ENCODE measurements at regions not wholly inside any gene's neighbourhood (a gene's known extent, or its start where the extent isn't known, plus 50 kb on each side); places are given as distances from the start of the nearest gene placed in this dataset.

DNA sequence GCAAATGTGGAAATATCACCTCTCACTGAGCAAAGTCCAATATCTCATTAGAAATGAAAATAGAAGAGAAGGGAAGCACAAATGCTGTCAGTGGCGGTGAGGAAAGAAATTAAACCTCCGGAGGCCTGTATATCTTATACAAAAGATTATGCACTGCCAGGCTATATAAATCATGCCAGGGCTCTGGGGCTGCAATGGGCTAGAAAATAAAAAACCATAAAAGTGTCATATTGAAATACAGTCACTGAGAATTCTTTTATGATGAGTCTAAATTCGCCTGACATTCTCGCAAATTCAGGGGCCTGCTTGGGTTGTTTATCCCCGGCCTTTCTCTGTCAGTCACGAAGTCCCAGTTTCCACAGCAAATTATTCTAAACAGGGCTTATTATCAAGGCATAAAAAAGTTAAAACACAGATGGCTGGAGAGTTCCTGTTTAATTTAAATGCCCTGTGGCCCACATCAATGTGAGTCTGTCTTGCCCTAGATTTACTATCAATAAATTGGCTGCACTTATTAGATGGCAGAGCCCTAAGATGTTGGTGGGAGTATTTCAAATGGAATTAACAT is 193.8 kb downstream of the SNX10 start:
- DNase-seq (ENCODE audit: low read depth in 4 of 4, low spot score in 3 of 4) = no peak

DNA sequence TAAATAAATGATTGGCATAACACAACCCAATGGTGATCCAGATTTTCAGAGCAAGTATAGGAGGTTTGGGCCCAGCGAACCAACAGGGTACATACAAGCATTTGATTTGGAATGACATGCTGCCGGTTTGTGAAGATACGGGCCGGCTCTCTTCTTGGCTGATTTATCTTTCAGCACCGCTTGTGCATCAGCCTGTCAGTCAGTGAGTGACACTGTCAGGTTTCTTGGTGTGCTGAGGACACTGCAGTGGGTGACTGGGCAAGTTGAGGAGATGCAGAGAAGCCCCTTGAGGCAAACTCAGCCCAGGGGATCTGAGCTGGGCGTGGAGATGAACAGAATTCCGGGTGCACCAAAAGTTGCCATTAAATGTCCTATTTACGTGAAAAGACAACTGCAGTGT is 194.5 kb downstream of the SNX10 start:
- no peak for DNase-seq (ENCODE audit: low read depth in 4 of 4, low spot score in 3 of 4)

DNA sequence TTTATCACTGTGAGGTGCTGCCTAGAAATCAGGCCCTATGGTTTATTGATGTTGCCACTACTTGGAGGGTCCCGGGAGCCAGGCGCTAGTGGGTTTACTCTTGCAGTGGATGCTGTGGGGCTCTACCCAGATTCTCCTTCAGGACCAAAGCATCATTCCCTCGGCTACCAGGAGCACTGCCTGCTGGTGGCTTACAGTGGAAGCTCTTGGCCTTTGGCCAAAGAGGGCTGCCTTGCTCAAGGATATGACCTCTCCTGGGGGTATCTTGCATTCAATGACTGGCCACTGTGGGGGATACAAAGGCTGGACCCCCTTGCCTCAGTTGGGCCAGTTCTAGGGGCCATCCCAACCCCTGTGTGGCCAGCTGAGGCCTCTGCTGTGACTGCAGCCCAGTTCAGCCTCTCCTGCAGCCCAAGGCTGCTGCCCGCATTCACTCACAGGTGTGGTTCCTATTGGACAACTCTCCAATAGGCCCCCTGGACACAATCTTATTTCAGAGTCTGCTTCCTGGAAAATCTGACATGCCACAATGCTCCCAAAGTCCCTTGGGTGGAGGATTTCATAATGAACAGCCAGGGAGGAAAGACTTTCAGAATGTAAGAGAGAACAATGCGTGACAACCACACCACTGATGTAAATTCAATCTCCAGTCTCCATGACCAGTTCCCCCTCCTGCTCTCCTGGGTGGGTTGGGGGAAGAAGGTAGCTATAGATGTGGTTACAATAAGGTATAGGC is 196.3 kb downstream of the SNX10 start:
- DNase-seq (ENCODE audit: low read depth in 4 of 4, low spot score in 3 of 4) = no peak

DNA sequence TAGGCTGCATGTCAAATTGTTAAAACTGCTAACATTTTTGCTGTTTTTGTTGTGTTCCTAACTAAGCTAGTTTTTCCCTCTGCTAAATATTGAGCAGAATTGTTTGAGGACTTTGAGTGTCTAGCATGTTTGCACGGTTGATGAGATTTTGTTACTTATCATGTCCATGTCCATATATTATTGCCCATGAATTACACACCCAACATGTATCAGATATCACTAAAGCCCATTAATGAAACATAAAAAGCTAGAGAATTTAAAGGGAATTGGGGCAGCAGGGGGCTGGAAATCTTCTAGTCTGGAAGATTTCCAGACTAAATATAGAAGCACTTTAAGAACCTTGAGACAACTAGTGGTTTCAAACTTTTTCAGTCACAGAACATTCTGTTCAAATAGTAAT is 197.7 kb downstream of the SNX10 start:
- DNase-seq (ENCODE audit: low read depth in 4 of 4, low spot score in 3 of 4) = no peak

DNA sequence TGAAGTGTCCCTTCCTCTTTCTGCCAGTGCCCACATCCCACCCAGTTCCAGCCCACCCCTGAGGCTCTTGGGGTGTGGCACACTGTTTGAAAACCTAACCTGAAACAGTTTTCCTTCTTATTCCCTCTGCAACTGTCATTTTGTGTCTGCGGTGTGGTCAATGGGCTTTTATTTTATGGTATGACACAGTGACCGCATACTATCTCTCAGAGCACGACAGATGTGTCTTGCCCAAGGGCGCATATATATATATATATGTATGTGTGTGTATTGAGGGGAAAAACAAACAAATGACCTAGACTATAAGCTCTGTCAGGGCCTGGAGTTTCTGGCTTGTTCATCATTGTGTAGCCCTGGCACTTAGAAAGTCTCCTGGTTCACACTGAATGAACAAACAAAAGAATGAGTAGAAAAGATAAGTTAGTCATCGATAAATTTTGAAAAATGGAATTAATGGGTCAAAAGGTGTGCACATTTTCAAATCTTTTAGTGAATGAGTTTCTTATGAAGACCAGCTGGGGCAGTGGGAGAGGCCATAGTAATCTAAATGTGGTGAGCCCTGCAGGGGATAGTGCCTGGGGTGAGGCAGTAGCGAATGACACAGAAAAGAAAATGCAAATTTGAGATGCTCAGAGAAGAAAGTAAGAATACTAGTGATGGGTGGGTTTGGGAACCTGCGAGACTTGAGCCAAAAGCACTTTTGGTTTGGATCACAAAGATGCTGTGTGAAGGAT is 198.4 kb downstream of the SNX10 start:
- DNase-seq (ENCODE audit: low read depth in 4 of 4, low spot score in 3 of 4) = no peak

DNA sequence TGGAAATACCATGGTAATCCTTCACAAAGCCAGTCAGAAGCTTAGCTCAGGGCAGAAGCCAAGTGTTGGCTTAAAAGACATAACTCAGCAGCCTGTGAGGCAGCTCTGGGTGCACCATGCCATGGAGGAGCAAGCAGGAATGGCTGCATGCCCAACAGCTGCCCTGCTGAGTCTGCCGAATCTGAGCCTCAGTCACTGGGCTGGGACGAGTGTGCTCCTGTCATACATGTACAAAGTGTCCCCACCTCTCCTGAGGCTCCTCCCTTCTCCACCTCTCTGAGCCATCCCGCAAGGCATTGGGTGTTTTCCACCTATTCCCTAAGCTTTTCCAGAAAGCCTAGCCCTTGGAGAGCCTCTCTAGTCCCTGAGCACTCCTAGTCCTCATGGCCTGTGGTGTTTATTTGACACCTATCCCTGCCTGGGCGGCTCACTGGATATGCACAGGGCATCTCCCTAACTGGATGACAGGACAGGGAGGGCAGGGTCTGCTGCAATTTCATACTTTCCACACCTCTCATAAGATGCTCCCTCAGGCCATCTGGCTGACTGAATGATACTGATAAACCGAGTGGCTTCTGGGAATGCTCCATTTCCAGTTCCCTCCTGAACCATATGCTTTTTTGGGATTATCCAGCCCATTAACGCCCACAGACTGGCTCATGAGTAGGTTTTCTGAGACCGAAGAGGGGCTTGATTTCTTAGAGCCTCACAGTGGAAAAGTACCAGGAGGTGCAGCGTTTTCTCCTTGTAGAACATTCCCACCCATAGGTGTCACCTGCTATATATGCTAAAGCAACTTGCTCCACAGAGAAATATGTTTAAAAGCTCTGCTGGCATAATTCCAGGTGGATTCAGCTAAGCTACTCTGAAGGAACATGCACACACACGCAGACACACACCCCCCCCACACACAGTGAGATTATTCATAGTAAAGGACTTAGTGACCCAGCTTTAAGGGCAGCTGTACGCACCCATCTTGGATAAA is 199.3 kb downstream of the SNX10 start:
- no peak for DNase-seq (ENCODE audit: low read depth in 4 of 4, low spot score in 3 of 4)

DNA sequence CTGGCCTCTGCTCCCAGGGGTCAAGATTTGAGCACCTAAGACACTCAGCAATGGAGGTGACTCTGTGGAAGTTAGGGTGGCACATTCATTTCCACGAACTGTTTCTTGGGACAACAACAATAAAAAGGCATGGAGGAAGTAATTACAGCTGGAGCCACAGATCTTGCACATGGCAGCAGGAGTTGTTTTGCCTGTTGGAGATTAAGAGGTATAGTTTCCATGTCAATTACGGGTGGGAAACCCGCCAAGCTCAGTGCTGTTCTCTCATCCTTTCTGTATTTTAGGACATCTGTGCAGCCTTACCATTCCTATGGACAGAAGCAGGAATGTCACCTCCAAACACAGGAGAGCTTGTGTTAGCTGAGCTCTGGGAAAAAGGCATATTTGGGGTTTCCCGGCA is 201.2 kb downstream of the SNX10 start:
- DNase-seq (ENCODE audit: low read depth in 4 of 4, low spot score in 3 of 4) = no peak

DNA sequence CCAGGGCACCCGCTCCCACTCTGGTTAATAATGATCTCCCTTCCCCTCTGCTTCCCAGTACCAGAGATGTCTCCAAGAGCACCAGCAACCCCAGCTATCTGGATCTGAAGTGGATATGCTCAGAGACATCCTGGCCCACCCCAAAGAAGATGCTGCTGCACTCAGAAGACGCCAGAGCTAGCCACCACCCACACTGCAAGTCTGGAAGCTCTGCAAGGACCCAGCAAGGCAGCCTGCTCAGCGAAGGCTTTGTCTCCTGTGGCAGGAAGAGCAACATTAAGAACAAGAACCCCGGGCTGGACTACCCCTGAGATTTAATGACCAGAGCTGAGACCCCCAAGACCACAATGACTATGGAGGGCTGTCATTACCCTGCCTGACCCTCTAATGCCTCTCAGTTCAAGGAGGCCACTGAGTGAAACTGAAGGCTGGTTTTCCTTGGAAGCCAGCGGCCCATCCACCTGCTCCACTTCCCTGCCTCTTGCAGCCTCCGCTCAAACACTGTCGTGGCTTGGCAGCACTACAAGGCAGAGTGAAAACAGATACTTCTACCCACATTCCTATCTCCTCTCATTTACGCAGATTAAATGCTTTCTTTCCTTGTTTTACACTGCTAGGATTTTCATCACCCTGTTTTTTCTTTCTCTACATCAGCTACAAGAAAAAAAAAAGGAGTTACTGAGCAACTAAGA is 202.2 kb downstream of the SNX10 start:
- DNase-seq (ENCODE audit: low read depth in 4 of 4, low spot score in 3 of 4) = no peak

DNA sequence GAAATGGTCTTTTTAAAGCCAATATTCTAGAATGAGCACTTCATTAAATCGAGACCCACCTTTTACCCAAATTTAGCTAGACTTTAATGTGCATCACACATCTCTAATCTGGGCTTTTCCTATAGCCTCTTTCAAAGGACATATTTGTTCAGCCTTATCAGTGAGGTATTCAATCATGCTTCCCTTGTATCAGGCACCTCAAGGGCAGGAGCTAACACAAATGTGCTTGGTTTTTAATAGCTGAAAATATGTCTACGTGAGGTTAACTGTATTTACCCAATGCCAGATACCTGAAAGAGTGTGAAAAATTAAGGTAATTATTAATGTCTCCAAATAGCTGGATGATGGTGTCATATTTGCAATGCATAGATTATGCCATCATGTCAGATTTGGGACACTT is 203.9 kb downstream of the SNX10 start:
- DNase-seq (ENCODE audit: low read depth in 4 of 4, low spot score in 3 of 4) = no peak

DNA sequence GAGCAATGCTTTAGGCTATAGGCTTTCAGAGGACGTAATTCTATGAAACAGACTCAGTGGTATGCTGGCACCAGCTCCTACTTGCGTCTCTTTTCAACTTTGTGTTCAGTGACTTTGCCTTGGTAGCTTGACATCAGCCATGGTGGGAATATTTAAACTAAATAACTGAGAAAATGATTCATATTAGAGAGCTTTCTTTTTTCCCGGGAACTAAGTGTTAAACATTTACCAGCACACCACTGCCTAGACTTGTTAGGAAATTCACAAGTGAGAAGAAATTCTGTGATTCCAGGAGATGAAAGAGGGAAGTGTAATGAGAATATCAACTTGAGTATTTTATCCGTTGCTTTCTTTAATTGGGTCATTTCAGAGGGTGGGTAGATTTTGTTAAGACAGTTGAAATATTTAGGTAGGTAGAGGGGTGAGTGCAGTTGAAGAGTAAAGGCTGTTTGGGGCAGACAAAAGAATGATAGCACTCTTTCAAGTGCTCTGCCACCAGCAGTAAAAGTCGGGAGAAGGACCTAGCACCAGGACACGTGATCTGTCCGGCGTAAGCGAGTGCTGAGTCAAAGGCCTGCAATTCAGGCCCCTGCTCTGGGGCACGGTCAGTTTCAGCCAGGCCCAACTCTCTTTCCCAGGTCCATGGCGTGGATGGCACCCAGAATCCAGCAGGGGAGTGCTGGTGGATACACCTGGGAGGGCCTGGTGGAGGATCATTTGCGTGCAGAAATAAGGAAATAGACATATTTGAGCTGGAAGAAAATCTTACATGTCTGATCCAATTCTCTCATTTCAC is 206.3 kb downstream of the SNX10 start:
- no peak for DNase-seq (ENCODE audit: low read depth in 4 of 4, low spot score in 3 of 4)

DNA sequence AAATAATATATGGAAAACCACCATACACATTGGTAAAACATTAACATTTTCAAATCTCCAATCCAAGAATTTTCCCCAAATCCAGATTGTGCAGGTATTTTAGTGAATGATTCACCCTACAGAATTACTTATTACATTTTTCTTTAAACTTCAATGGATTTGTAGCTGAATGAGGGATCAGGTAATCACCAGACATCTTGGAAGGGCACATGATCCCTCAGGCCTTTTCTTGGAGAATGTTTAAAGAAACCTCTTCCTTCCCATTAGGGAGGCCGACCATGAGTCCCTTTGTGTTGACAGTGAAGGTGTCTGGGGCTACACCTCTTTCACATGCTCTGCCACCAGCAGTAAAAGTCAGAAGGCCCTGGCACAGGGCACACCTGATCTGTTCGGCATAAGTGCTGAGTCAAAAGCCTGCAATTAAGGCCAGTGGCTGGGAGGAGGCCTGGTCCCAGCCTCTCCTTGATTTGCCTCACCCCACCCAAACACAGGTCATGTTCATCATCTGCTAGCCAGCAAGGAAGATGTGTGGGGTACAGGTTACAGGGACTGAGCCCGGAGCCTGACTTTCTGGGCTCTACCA is 207.7 kb downstream of the SNX10 start:
- no peak for DNase-seq (ENCODE audit: low read depth in 4 of 4, low spot score in 3 of 4)

DNA sequence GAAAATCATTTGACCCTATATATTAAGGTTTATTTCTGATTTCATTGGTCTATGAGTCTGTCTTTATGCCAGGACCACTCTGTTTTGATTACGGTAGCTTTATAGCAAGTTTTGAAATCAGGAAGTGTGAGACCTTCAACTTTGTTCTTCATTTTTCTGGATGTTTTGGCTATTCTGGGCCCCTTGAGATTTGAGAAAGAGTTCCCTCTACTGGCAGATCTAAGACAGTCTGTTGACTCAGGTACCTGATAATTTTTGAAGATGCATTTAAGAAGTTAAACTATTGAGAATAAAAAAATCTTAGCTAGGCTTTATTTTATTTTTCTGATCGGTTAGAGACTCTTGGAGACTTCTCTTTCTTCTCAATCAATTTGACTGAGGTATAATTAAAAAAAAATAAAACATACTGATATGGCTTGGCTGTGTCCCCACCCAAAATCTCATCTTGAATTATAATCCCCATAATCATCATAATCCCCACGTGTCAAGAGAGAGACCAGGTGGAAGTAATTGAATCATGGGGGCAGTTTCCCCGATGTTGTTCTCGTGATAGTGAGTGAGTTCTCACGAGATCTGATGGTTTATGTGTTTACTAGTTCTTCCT is 209.2 kb downstream of the SNX10 start:
- no peak for DNase-seq (ENCODE audit: low read depth in 4 of 4, low spot score in 3 of 4)

DNA sequence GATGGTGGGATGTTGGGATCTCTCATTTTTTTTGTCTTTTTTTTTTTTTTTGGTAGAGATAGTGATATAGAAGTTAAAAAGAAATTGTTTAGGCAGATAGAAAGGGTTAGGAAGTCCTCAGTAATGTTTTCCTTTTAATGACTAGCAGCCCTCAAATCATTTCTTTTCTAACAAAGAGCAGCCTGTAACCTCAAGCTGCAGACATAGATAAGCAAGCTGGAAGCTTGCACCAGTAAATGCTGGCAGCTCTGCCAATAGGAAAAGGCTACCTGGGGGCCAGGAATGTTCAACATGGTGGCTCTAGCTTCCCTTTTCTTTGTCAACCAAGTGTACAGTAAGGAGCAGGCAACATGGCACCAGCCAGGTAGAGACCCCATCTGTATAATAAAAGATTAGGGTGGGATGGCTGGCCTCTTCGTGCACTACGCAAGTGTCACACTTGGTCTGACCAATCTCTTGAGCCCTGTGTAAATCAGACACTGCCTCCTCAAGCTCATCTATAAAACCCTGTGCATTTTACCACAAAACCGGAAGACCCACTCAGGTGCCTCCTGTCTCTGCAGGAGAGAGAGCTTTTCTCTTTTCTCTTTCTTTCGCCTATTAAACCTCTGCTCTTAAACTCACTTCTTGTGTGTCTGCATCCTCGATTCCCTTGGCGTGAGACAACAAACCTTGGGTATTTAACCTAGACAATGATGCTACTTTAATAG is 212.9 kb downstream of the SNX10 start:
- no peak for DNase-seq (ENCODE audit: low read depth in 4 of 4, low spot score in 3 of 4)

DNA sequence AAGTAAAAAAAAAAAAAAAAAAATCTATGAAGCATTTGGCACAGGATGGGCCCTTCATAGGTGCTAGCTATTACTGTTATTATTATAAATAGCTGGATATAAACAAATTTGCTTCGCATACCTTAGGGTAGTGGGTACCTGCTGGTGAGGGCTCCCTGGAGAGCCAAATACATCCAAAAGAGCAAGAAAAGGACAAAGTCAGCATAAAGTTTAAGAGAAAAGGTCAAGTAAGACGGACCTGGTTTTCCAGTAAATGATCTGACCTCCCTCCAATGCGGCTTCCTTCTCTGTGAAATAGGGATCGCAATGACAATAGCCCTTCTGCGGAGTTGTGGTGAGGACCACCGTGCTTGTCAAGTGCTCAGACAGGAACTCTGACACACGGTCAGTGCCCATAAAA is 214.5 kb downstream of the SNX10 start:
- DNase-seq (ENCODE audit: low read depth in 4 of 4, low spot score in 3 of 4) = no peak

DNA sequence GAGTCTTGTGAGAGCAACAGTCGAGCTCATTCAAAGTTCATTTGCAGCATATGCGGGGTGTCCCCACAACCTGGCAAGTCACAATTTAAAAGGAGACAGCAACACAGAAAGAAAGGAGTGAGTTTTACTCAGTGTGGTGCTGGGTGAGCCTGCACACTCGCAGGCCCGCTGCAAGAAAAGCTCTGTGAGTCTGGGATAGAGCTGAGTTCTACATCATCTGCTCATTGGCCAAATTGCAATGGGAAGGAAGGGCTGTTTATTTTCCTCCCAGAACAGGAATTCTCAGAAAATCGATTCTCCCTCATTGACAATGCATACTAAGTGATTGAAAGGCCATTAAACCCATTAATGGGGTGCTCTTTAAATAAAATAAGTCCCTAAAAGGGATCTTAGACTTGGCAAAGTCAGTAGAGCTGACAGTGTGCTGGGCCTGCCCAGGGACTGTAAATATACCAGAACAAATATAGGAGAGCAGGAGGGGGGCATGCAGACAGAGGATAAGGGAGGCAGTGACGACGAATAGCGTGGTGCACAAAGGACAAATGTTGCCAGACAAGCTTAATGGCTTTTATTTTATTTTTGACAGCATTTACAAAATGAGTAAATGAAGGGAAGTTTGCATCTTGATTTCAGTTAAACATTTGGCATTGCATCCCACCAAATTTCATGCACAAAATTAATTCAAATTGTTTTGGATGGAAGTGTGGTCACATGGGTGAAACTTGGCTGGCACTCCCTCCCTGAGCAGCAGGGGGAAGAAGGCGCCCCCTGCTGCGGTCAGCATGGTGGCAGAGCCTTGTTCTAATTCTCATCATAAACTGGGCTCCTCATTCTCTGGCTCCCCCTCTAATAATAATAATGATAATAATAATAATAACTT is 215.7 kb downstream of the SNX10 start:
- DNase-seq (ENCODE audit: low read depth in 4 of 4, low spot score in 3 of 4) = no peak

DNA sequence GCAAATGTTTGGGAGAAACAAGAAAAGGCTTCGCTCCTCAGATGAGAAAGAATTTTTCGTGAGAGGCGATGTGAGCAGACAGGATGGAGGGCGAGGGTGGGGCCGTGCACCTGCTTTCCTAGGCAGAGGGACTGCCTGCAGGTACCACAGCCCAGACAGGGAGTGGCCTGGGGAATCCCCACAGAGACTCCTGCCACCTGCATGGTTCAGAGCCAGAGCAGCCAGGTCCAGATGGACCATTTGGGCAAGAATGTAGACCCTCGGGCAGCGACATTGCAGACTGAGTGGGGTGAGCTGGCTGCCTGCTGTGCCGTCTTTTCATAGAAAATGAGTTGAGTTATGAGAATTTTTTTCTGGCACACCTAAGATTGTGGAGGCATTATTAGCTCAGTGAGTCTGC is 216.8 kb downstream of the SNX10 start:
- no peak for DNase-seq (ENCODE audit: low read depth in 4 of 4, low spot score in 3 of 4)

DNA sequence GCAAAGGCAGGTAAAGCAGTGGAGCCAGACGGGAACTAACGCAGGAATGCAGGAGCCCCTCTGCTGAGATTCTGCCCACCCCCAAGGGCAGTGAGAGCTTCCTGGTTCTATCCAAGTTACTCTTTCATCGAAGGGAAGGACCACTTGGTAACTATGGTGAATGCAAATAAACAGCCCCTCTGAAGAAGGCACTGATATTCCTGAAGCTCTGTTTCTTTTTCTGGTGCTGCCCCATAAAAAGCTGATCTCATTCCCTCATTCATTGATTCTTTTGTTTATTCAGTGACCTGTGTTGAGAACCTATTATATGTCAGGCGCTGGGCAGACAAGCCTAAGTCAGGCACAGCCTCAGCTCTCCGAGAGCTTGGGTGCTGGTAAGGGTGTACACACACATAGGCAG is 217.3 kb downstream of the SNX10 start:
- no peak for DNase-seq (ENCODE audit: low read depth in 4 of 4, low spot score in 3 of 4)
